A673 (cell line): ENCODE measurements at regions not wholly inside any gene's neighbourhood (a gene's known extent, or its start where the extent isn't known, plus 50 kb on each side); places are given as distances from the start of the nearest gene placed in this dataset.

Source experiments
- BruUV-seq: library from RNA; stranded (reverse); fragments of 400-500 nt; replicated peaks from 2 replicates; lab custom pipeline; 2021; lab: Mats Ljungman, UMichigan
- CTCF ChIA-PET: fragments of 300-600 bp; sonication (Branson Sonifier 250); formaldehyde crosslinking; loops from one replicate; lab custom pipeline; 2022; ENCODE audit warnings: antibody characterized with exemption; lab: Charles Lee
- POLR2A ChIA-PET: fragments of 300-600 bp; sonication (Branson Sonifier 250); formaldehyde crosslinking; loops from one replicate; lab custom pipeline; 2022; ENCODE audit warnings: antibody characterized with exemption; ENCODE audit not compliant: low non-redundant PET; lab: Charles Lee
- DNase-seq: peaks from one replicate; pipeline ENCODE4 v3.0.0-alpha.2; 2015; ENCODE audit warnings: low spot score
- H3K27ac ChIP-seq: fragments of 200-600 bp; sonication (generic); 2 replicates; pipeline ENCODE4 v1.5.1; 2016; ENCODE audit warnings: mixed run types, low read depth, mild to moderate bottlenecking, mixed read lengths, antibody characterized with exemption, low read length; ENCODE audit not compliant: poor library complexity, severe bottlenecking
- H3K27me3 ChIP-seq: fragments of 200-600 bp; sonication (generic); replicated peaks from 2 replicates; pipeline ENCODE4 v1.6.1; 2017; ENCODE audit warnings: mixed run types, low read depth, mild to moderate bottlenecking, mixed read lengths, antibody characterized with exemption, low read length; ENCODE audit not compliant: insufficient read depth, poor library complexity
- H3K36me3 ChIP-seq: fragments of 200-600 bp; sonication (generic); 2 replicates; pipeline ENCODE4 v1.6.1; 2016; ENCODE audit warnings: mixed run types, mild to moderate bottlenecking, mixed read lengths, antibody characterized with exemption, low read length; ENCODE audit not compliant: insufficient read depth, poor library complexity, severe bottlenecking
- H3K4me1 ChIP-seq: fragments of 200-600 bp; sonication (generic); 2 replicates; pipeline ENCODE4 v1.6.1; 2017; ENCODE audit warnings: mixed run types, mild to moderate bottlenecking, mixed read lengths, antibody characterized with exemption, low read length; ENCODE audit not compliant: insufficient read depth, poor library complexity, severe bottlenecking
- H3K4me3 ChIP-seq: fragments of 200-600 bp; sonication (generic); 2 replicates; pipeline ENCODE4 v1.5.1; 2016; ENCODE audit warnings: low read depth, mixed run types, mild to moderate bottlenecking, mixed read lengths, low read length; ENCODE audit not compliant: poor library complexity, severe bottlenecking
- H3K9me3 ChIP-seq: fragments of 200-600 bp; sonication (generic); 2 replicates; pipeline ENCODE4 v1.6.1; 2016; ENCODE audit warnings: mixed run types, low read depth, mild to moderate bottlenecking, mixed read lengths, antibody characterized with exemption, low read length; ENCODE audit not compliant: poor library complexity, severe bottlenecking
- CTCF ChIP-seq: fragments of 300-800, 200-600 bp; sonication (generic); conservative IDR thresholded peaks from 2 replicates; pipeline ENCODE4 v1.5.1; 2017; ENCODE audit warnings: low read depth, mild to moderate bottlenecking, antibody characterized with exemption, low read length, moderate library complexity, mixed read lengths
- EZH2 ChIP-seq: fragments of 200-600 bp; sonication (generic); IDR thresholded peaks from 2 replicates; pipeline ENCODE4 v1.6.1; 2017; ENCODE audit warnings: borderline replicate concordance, low read depth, mild to moderate bottlenecking, mixed read lengths, antibody characterized with exemption, low read length; ENCODE audit not compliant: poor library complexity, severe bottlenecking
- intact Hi-C: fragments of 100-400 bp; cut with micrococcal nuclease; formaldehyde crosslinking; loops from one replicate; pipeline ENCODE4 v1.10.0; 2022; ENCODE audit not compliant: unreplicated experiment

GRCh38 chr16:52852978-52853377 is 199.7 kb downstream of the CHD9NB start:
- no peak for TF ChIP-seq CTCF
- no peak for TF ChIP-seq EZH2
- Histone ChIP-seq H3K4me3 (no peak overlapping the region), H3K27ac (no peak overlapping the region), H3K4me1 (no peaks in the 10 kb centered on the region), H3K27me3 (peaks cover 1% of the 10 kb centered on the region), H3K9me3 (peaks cover 4% of the 10 kb centered on the region), H3K36me3 (no peaks in the 10 kb centered on the region)
- ChIA-PET POLR2A (no interaction called here), CTCF (no interaction called here)
- DNase-seq = no peak
- intact Hi-C loops = no loop called here
- BruUV-seq = no TSS peak

GRCh38 chr16:52851211-52851740 is 201.4 kb downstream of the CHD9NB start:
- no TSS peak for BruUV-seq
- intact Hi-C loops = no loop called here
- TF ChIP-seq CTCF (no peak), EZH2 (no peak)

GRCh38 chr16:52843381-52843780 is 209.3 kb downstream of the CHD9NB start:
- Histone ChIP-seq H3K9me3 (no peaks in the 10 kb centered on the region), H3K36me3 (no peaks in the 10 kb centered on the region), H3K27me3 (no peaks in the 10 kb centered on the region), H3K4me1 (no peaks in the 10 kb centered on the region), H3K27ac (no peak overlapping the region), H3K4me3 (no peak overlapping the region)
- ChIA-PET POLR2A (no interaction called here), CTCF (interaction anchor here (0.6 kb wide), 1 partner anchor 67 kb away, joined by 3 read pairs; no protein-coding TSS in a partner anchor)
- DNase-seq = no peak
- no peak for TF ChIP-seq EZH2
- no peak for TF ChIP-seq CTCF
- intact Hi-C loops = no loop called here
- no TSS peak for BruUV-seq

More at GRCh38 chr16:52851211-52851740, 201.4 kb downstream of the CHD9NB start:
- H3K4me3 ChIP-seq = no peak overlapping the region
- ChIA-PET POLR2A (no interaction called here), CTCF (no interaction called here)
- no peaks in the 10 kb centered on the region for H3K36me3 ChIP-seq
- peaks cover 4% of the 10 kb centered on the region for H3K9me3 ChIP-seq
- no peaks in the 10 kb centered on the region for H3K4me1 ChIP-seq
- no peaks in the 10 kb centered on the region for H3K27me3 ChIP-seq
- H3K27ac ChIP-seq = no peak overlapping the region
- DNase-seq = no peak
